Inferior parietal cortex (tissue), 1 donor: ENCODE measurements at regions not wholly inside any gene's neighbourhood (a gene's known extent, or its start where the extent isn't known, plus 50 kb on each side); places are given as distances from the start of the nearest gene placed in this dataset.

Experiments
- DNase-seq: peaks from one replicate; pipeline ENCODE4 v3.0.0-alpha.2; 2016; ENCODE audit errors: extremely low spot score

DNA sequence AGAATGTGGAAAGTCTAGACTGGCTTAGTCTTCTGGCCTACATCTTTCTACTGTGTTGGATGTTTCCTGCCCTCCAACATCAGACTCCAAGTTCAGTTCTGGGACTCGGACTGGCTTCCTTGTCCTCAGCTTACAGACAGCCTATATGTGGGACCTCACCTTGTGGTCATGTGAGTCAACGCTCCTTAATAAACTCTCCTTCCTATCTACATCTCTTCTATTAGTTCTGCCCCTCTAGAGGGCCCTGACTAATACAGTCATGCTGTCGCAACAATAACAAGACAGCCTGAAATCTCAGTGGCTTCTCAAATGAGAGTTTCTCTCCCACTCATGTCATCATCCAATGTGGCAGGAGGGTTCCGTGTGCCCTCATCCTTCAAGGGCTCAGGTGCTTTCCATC, 347.8 kb downstream of the MZT1 start:
- DNase-seq = no peak

DNA sequence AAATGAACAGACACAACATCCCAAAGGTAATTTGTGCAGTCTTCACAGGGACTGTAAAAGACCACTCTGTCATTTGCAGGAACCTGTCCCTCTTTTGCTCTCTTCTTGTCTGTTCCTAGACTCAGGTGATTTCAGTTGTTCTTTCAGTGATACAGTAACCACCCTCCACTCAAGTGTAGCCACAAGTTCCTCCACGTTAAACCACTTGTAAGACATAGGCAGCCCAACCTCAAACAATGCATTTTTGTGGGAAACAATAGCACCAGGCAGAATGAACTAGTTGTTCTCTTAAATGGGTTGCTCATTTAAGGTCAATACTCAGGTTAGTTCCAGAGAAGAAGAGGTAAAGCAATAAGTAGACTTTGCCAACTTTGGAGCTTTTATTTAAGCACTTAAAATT, 359.4 kb downstream of the MZT1 start:
- DNase-seq = no peak

GRCh38 chr13:72346716-72347115, 380.7 kb downstream of the MZT1 start:
- DNase-seq = no peak

DNA sequence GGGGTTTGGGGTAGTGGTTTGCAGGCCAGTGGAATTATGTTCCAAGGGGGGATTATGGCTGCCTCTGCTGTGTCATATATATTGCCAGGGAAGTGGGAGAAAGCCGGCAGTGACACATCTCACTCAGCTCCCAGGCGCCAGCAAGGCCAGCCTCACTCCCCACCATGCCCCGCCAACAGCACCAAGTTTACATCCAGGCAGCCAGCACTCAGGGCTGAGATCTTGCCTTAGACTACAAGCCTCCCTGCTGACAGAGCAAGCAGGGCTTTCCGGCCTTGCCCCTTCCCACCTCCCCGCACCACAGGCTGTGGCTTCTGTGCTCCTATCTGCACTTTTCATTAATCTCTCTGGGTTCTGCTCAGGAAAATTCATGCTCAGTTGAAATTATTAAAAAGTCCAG, 385.1 kb downstream of the MZT1 start:
- no peak for DNase-seq

DNA sequence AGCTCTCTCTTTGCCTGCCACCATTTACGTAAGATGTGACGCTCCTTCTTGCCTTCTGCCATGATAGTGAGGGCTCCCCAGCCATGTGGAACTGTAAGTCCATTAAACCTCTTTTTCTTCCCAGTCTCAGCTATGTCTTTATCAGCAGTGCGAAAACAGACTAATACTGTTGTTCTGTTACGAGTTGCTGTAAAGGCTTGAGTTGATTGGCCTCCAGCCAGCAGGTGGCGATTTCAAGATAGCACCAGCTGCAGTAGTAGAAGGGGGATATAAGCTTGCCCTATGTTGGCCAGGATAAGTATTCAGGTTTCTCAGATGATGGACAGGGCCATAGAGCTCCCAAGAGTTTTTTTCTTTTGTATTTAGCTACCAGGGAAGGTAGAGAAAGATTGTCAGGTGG, 385.5 kb downstream of the MZT1 start:
- DNase-seq = no peak

GRCh38 chr13:72317346-72318109, 409.9 kb downstream of the MZT1 start:
- peak; percentile 12 for DNase-seq

GRCh38 chr13:72316716-72317115, 410.7 kb downstream of the MZT1 start:
- DNase-seq = no peak

- no peak for DNase-seq
Measured at GRCh38 chr13:72315312-72315711, 412.1 kb downstream of the MZT1 start.

DNA sequence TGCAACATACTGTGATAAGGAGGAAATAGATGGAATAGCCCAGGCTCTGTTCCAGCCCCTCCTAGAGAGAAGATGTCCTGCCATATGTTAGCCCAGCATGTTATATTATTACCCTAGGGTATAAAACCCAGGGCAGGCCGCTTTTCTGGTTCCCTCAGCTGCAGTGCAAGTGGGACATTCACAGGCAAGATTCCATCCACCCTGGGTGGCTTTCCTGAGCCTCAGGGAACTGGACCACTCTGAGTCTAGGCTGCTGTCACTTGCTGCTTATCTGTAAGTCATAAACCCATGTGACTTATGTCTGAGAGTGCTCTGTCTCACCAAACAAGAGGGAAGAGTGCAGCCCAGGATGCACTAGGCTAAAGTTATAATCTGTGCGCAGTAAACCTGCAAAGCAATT, 413.2 kb downstream of the MZT1 start:
- DNase-seq = no peak

GRCh38 chr13:72313546-72313945, 413.9 kb downstream of the MZT1 start:
- no peak for DNase-seq

DNA sequence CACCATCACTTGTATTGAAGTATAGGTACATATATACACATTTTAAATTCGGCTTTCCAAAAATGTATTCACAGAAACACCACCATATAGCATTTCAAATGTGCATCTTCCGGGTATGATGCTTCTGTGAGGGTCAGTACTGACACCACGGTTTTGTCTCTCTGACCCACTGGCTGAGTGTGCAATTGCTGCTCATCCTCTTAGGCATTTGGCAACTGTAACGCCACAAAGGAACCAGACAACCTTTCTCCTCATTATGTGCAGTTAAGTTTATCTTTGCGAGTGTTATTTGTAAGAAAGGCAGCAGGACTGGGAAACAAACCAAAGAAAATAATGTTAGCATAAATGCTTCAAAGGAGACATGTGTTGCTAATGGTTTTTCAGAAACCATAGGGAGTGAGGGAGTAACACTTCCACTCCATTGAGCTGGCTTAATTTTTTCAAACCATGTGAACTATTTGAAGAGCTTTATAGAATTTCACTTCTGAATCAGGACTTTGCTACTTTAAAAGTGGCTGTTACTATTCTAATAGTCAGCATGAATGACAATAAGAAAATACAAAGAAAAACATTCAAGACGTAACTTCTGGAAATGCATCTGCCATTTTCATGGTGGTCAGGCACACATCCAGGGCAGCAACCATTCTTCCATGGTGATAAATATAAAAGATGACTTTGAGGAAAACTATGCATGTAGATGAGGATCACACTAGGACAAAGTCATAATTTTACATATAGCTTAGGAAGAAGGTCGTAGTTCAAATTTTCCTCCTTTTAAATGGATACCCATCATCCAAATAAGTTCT, 423.3 kb downstream of the MZT1 start:
- no peak for DNase-seq

DNA sequence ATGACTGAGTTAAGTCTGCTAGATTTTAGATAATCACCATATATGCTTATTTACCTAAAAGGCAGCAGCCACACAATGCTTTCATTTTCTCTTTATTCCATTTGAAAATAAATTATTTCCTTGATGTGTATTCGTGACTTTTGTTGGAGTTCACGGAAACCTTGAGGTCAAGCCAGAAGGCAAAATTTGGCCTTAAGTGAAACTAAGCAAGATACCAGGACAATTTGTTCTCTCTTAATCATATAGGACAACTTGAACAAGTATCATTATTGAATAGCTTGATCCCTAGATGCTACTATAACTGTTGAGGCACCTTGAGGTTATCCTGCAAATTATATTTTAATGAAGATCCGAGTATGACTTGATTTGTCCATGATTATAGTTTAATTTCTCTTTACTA, 429.2 kb upstream of the DACH1 start:
- DNase-seq = no peak

- no peak for DNase-seq
Measured at GRCh38 chr13:72295153-72295552, 428.1 kb upstream of the DACH1 start.

- no peak for DNase-seq
Measured at GRCh38 chr13:72293206-72293605, 426.2 kb upstream of the DACH1 start.

DNA sequence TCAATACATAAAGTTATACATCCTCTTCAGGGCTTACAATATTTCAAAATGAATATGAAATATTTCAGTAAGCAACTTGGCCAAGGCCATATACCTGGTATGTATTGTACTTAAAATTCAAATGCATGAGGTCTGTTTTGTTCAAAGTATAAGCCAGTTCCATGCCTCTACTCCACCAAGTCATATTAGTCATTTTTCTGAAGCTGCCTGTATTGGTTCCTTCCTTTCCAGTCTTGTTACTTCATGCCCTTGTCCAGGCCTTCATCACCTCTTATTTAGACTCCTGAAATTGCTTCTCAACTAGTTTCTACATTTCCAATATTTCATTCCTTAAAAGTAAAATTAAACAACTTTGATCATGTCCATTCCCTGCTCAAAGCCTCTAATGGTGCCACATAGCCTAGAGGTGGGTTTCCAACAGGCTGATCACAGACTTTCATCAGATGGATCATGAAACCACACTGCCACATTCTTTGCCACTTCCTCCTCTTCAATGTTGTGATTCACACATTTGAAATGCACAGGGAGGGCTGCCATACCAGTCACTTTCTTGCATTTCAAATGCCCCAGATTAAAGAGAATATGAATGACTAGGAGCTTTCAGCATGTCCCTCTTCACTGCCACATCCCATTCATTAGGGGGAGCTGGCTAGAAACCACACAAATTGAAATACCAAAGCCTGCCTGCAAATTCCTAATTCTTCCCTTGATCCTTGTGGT, 424.1 kb upstream of the DACH1 start:
- no peak for DNase-seq

- DNase-seq = no peak
Measured at GRCh38 chr13:72286421-72286820, 419.4 kb upstream of the DACH1 start.

- DNase-seq = no peak
Measured at GRCh38 chr13:72284791-72285190, 417.8 kb upstream of the DACH1 start.

DNA sequence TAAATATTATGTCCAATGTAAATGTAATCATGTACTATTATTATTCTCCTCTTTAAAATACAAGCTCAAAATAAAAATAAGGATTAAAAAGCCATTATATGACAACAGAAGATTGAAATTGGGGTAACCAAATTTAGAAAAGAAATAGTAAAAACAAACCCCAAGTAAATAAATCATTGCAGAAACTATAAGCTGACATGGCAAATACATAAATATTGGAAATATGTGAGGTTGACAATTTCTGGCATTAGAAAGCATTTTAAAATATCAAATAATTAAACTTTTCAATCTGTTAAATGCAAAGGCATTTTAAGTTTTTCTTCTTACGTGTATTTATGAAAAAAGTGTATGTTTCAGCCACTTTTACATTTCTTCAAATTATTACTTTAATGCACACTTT, 394.7 kb upstream of the DACH1 start:
- DNase-seq = no peak

- DNase-seq = no peak
Measured at GRCh38 chr13:72259528-72259927, 392.5 kb upstream of the DACH1 start.

DNA sequence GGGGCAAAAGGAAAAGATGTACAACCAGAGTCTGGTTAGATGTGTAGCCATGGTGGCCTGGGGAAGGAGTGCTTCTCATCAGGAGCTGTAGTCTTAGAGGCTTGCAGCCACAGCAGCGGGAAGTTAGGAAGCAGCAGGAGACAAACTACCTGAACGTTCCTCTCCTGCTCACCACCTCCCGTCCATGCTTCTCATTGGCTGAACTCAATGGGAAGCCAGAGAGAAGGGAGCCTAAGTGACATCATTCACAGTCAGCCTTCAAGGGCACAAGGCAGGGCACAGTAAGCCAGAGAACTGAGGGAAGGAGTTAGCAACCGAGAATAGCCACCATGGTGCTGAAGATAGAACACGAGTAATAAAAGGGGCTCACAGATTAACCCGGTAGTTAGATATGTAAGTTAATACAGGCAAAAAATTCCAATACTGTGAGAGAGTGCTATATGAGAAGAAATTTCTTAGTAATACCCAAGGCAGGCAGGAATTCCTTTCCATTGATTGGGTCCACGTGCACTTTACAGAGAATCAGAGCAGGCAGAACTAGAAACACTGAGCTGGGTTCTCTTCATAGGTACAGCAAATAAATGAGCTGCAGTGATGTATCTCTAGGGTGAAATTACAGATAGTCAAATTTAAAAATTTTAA, 391.5 kb upstream of the DACH1 start:
- no peak for DNase-seq

DNA sequence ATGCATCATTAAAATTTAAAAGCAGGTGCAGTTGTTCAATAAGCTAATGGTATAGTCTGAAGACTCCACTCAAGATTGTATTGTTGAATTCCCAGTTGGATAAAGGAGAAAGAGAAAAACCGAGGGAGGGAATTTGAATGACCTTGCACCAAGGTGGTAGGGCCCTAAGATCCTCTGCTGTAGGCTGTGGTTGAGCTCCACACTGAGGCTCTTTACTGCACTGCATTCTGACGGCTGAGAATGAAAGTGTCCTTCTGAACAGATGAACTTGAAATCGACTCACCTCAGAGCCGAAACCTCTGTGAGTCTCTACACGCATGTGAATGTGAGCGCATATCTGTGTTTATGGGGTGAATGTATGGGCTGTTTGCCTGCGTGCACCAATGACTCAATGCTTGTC, 388.9 kb upstream of the DACH1 start:
- no peak for DNase-seq

- DNase-seq = no peak
Measured at GRCh38 chr13:72253754-72254153, 386.8 kb upstream of the DACH1 start.
